HG03196 (cell line): ENCODE measurements at regions not wholly inside any gene's neighbourhood (a gene's known extent, or its start where the extent isn't known, plus 50 kb on each side); places are given as distances from the start of the nearest gene placed in this dataset.
"Not testable (repeated sequence)": the region's sequence is repeated elsewhere in the genome, so short reads cannot be mapped to it uniquely, and the experiment has no call there.

Source experiments
- ATAC-seq: cut with Tn5 transposase; IDR thresholded peaks from one replicate; pipeline ENCODE4 v1.9.1; 2021; ENCODE audit not compliant: unreplicated experiment

DNA sequence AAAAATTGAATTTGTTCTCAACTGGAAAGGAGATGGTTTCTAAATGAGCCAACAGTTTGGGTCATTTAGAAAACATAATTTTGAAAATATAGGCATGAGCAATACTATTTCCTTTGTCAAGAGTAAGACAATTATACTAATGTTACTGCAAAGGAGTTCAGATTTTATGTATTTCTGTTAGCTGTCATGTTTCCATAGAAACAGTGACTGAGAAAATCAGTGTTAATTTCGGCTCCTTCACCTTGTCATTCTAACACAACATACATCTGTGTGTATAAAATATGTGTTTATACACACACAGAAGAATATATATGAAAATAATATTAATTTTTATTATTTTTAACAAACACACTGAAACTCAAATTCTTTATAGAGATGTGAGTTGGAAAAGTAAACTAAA lies 178.0 kb upstream of the SPHKAP start:
- ATAC-seq = no peak

DNA sequence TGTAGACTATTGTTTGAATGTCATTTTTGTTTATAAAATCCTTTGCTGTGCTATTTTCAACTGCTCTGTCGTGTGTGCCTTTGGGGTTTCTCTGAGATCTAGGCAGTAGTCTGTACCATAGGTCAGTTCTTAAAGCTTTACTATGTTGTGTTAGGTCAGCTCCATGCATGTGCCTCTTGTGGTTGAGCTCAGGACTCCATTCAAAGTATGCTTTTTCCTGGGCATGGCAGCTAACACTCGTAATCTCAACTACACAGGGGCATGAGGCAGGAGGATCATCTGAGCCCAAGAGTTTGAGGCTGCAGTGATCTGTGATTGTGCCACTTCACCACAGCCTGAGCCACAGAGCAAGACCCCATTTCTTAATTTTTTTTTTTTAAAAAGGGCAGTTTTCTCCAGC lies 174.4 kb upstream of the SPHKAP start:
- ATAC-seq = no peak

DNA sequence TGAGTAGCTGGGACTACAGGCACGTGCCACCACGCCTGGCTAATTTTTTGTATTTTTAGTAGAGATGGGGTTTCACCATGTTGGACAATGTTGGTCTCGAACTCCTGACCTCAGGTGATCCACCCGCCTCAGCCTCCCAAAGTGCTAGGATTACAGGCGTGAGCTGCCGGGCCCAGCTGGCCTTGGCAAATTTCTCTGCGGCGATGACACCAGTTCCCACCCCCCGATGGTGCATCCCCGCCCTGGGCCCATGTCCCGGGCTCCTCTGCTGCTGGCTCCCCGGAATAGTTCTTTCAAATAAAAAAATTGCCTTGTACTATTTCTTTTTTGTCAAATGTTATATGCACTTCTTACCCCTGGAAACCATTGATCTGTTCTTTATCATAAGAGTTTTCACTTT lies 171.5 kb upstream of the SPHKAP start:
- ATAC-seq = not testable (repeated sequence)

DNA sequence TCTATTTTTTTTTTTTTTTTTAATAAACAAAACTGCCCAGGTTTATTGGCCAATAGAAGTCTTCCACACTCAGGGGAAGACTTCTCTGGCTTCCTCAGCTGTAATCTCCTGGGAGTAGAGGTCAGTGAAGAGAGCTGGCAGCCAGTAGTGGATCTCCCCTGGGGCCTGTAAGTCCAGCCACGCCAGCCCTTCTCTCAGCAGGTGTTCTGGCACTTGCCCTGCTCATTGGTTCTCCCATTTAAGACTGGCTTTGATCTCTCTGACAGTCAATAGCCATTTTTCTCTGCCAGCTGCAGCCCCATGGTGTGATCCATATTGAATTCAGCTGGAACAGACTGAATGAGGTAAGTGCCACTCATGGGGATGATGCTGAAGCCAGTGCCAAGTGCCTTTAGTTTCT lies 170.6 kb upstream of the SPHKAP start:
- no peak for ATAC-seq

DNA sequence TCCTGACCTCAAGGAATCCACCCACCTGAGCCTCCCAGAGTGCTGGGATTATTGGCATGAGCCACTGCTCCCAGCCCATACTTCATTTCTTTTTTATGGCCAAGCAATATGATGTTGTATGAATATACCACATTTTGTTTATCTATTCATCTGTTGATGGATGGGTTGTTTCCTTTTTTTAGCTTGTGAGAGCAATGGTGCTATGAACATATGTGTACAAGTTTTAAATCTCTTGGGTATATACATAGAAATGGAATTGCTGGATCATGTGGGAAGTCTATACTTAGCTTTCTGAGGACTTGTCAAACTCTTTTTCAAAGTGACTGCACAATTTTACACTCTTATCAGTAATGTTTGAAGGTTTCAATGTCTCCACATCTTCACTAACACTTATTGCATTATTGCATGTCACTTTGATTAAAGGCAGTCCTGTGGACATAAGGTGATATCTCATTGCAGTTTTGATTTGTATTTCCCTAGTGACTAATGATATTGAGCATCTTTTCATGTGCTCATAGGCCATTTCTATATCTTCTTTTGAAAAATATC lies 167.1 kb upstream of the SPHKAP start:
- no peak for ATAC-seq

DNA sequence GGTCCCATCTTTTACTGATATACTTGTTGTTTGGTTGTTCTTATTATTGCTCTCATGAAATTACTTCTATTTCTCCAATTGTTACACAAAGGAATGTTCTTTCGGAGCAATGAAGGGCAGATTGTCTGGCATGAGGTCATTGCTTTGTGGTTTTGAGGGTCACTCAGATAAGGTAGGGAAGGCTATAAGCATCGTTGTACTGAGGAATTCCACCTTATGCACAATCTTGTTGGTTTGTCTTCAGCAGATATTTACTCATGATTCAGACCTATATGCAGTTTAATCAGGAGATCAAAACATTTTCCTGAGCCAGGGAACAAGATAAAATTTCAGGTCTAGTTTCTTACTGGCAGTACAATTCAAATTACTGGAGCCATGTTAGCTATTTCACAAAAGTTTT lies 163.0 kb upstream of the SPHKAP start:
- no peak for ATAC-seq

DNA sequence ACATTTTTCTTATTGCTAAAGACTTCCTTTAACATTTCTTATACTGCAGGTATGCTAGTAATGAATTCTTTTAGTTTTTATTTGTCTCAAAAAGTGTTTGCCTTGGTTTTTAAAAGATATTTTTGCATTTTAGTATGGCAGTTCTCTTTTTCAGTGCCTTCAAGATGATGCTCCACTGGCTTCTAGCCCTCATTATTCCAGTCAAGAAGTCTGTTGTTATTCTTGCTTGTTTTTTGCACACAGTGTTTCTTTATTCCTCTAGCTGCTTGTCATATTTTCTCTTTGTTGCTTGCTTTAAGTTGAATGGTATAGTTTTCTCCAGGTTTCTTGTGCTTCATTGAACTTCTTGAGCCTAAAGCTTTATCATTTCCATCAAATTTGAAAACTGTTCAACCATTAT lies 158.0 kb upstream of the SPHKAP start:
- ATAC-seq = no peak

DNA sequence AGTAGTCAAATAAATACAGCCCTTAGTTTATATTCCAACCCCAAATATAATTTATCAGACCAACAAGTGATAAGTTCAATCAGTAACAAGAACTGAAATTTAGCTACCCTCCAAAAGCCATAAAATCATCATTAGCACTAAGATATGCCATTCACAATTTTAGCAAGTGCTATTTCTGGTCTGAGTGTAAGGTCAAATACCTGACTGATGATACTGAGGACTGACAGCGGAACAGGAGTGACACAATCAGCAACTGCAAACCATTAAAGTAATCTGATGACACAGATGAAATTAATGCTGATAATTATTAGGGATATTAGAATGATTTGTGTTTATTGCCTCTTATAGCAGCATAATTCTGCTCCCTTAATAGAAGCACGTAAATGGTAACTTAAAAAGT lies 152.7 kb upstream of the SPHKAP start:
- no peak for ATAC-seq

DNA sequence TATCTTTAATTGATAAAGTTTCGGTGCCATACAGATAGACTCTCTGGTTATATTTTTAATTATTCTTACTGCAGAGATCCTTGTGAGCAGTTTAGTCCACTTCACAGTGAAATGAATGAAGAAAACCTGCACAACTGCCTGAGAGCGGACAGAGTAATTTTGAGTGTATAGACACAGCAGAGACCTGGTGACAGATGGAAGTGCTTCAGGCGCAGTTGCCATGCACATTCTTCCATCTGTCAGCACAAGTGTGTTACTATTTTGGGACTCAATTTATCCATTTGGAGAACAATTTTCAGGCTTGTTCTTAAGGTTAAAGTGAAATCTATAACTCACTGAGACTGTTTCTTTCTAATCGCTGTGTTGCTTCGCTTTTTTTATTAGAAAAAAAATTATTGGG lies 147.8 kb upstream of the SPHKAP start:
- ATAC-seq = no peak

DNA sequence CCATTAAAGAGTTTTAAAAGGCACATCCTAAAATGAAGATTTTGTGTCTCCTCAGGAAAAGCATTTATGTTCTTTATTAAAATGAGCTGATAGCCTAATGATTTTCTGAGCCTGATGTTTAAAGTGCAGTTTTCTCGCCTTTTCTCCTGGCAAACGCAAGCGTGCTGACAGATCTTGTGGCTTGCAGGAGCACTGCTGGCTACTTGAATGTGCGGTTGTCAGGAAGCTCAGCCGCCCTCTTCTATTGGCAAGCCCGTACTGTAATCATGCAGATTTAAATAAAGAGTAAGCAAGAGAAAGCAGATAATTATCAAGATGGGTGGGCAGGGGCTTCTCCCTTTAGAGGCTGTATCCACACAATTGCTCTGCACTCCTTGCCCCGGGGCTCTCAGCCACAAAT lies 139.5 kb upstream of the SPHKAP start:
- ATAC-seq = no peak

DNA sequence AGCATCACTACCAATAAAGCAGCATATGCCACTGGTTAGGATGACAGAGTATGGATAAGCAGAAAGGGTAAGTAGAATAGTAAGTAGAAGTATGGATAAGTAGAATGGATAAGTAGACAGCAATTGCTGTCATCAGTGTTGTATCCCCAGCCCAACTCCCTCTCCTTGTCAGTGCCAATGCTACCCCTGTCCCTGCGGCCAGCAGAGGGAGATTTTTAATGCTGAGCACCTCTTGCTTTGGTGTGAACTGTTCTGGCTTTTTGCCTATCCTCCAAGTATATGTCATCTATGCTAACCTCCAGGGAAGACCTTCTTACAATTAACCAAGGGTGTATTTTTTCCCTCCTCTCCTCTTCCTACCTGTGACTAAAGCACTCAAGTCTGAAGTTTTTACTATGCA lies 136.7 kb upstream of the SPHKAP start:
- no peak for ATAC-seq

DNA sequence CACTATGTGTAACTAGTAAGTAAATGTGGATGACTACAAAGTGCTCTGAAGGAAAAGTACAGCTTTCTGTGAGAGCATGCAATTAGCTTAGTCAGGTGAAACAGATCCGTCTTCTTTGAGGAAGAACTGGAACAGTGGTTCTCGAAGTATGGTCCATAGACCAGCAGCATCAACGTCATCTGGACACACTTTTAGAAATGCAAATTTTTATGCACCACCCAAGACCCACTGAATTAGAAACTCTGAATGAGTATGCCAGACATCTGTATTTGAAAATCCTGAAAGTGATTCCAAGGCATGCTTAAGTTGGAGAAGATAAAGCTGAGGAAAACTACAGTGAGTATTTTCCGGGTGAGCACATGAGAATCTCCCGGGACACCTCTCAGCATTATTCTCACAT lies 130.7 kb upstream of the SPHKAP start:
- no peak for ATAC-seq

DNA sequence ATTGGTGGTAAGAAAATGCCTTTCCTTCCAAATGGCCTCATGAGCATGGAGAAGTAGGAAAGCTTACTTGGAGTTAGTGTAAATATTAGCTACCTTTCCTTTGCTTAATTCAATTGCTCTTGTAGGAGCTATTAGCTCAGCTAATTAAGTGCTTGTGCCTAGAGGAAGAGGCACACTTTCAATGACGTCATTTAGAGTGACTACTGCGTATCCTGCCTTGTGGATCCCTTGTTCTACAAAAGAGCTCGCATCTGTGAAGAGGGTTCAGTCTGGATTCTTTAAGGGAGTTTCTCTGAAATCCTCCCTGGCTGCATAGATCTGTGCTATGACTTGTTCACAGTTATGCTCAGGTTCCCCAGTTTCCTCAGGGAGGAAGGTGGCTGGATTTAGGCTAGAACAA lies 122.5 kb upstream of the SPHKAP start:
- ATAC-seq = no peak

DNA sequence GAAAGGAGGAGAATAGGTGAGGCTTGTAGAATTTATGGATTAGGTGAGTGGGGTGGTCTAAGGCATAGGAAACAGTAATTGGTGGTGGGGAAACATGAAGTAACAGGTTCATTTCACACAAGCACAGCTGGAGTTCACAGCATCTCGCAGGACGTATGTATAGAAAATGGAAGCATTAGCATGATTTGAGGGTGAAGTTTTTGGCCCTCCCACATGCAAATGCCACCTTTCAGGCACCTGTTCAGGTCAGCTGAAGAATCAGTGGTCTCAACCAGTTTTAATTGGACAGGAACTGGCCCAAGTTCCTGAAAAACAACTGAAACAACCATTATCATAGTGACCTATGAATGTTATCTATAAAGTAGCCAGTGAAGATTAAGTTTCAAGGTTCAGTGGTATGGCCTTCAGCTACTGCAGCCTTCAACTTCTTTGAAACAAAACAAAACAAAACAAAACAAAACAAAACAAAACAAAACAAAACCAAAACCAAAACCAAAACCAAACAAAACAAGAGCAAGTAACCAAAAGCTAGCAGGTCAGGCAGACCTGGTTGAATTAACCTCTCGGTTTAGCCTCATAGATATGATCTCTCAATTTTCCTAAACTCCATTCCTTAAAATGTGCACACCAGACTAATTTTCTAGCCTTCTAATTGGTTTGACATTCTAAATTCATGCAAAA lies 102.1 kb upstream of the SPHKAP start:
- ATAC-seq = no peak

DNA sequence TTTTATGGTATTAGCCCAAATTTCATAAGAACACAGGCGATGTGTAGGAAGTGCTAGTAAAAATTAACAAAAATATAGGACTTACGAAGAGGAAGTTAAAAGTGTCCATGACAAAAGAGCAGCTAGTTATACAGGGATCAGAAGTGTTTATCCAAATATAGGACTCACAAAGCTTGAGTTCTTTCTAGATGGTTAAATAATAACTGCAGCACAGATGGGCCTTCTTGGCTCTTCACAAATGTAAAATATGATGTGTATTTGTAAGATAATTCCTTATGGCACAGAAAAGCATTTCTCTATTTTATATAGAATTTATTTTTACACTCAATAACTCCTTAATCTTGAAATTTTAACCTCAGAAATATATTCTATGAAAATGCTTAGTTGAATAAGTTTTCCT lies 100.9 kb upstream of the SPHKAP start:
- no peak for ATAC-seq

DNA sequence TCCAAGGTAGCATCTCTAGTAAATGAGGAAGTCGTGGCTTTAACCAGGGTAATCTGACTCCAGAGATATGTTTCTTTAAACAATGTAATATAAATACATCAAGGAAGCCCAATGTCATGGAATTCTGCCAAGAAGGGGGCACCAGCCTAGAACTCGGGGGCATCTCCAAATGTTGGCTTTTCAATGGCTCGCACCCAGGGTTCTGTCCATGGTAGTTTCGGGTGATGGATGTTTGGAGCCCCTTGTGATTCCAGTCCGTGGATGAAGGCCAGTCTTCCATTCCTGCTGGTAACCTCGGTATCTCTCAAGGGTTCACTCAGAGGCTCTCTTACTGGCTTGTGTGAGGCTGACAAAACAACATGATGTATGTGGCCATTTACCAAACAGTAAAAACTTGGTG lies 91.7 kb upstream of the SPHKAP start:
- ATAC-seq = no peak

DNA sequence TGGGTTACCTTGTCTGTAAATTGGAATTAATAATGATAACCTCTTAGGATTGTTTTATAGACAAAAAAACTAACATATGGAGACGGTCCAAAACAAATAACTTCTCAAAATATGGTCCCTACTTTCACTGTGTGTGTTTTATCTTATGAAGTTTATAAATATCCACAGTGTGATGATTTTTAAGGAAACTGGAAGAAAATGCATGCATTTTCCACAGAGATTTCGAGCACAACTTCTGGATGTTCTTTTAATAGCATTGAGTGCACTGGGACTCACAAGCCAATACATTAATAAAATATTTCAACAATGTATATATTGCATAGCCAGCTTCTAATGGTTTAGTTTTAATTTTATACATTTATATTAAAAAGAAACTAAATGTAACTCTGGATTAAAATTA lies 87.9 kb upstream of the SPHKAP start:
- ATAC-seq = no peak

DNA sequence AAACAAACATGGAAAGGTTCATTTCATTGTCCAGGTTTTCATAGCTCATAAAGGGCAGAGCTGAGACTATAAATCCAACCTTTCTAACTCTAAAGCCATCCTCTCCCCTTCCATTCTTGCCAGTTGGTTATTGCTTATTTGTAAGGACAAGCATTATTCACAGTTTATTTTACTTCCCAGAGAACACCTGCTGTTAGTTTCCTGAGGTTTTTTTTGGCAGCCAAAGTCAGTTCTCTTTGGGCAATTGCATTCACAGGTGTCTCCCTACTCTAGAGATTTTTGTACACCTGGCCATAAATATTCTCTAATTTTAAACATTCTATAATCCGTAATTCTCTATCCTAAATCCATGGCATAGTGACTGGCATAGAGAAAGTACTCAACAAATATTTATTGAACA lies 87.3 kb upstream of the SPHKAP start:
- ATAC-seq = no peak

DNA sequence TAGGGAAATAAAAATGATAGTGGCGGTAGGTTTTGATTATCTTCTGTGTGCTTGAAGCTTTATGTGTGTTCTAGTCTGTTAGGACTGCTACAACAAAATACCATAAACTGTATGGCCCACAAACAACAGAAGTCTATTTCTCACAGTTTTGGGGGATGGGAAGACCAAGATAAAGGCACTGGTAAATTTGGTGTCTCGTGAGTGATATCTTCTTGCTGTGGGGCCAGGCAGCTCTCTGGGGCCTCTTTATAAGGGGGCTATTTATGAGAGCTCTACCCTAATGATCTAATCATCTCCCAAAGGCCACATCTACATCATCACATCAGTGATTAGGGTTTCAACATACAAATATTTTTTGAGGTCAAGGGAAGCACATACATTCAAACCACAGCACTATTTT lies 86.8 kb upstream of the SPHKAP start:
- ATAC-seq = no peak

DNA sequence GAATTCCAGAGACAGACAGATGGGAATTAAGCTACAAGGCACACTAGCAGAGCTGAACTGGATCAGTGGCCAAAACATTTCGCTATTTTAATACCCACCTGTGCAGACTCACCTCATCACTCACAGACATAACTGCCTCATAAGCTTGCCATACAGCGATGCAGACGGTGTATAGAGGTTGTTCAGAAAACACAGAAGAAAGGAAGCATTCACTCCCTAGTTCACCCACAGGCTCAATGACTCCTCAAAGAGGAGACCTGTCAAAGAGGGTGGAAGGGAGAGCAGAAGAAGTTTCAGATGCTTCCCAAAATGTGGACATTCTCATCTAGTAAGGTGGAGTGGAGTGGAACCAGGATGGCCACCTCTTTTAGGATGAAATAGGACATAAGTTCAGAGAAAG lies 81.7 kb upstream of the SPHKAP start:
- no peak for ATAC-seq

DNA sequence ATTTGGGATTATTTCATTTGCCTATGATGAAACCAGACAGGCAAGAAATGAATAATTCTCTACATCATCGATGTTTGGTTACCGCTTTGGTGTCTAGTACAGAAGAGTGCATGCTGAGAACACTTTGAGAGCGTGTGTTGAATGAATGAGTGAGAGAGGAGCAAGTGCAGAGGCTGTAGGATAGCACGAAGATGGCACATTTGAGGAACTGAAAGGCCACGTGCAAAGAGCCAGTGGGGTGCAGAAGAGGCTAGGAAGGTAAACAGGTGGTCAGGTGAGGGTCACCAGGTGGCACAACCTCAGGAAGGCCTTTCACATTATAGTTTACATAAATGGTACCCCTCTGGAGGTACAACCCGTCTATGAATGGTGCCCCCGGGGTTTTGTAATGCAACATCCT lies 80.1 kb upstream of the SPHKAP start:
- no peak for ATAC-seq

DNA sequence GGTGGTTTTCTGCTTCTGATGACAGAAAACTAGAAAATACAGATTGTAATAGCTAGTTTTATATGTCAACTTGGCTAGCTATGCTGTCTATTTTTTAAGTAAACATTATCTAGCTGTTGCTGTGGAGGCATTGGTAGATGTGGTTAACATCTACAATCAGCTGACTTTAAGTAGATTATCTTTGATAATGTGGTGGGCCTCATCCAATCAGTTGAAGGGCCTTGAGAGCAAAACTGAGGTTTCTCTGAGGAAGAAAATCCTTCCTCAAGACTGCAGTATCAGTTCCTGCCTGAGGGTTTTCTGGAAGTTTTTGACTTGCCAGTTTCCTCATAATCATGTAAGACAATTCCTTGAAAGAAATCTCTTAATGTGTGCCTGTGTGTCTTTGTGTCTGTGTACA lies 75.9 kb upstream of the SPHKAP start:
- no peak for ATAC-seq

DNA sequence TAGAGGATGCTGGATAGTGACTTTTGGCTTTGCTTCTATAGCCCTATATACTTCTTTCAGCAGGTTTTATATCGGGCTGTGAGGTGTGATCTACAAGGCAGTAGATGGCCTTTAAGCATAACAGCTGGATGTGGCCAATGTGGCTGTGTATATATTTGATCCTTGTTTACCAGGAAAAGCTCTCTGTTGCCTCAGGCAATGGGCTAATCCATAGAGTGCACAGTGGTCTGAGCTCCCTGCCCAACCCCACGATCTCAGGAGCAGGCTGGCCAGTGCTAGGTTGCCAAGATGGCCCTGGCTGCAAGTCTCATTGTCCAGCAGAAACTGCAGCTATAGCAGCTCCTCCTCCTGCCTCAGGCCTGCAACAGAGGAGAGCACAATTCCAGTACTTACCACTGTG lies 72.3 kb upstream of the SPHKAP start:
- no peak for ATAC-seq
